NB4 (cell line): ENCODE measurements at regions not wholly inside any gene's neighbourhood (a gene's known extent, or its start where the extent isn't known, plus 50 kb on each side); places are given as distances from the start of the nearest gene placed in this dataset.

ENCODE experiments used
- DNase-seq: peaks from one replicate; pipeline ENCODE4 v3.0.0; 2010; ENCODE audit warnings: low read depth
- H3K4me3 ChIP-seq: one replicate; pipeline ENCODE4 v1.5.1; 2011; ENCODE audit warnings: mild to moderate bottlenecking, low read depth, low read length, moderate library complexity
- MYC ChIP-seq: IDR thresholded peaks from 2 replicates; pipeline ENCODE4 v1.6.1; 2011; ENCODE audit warnings: low read depth, low read length
- POLR2A ChIP-seq: IDR thresholded peaks from 2 replicates; pipeline ENCODE4 v1.6.1; 2011; ENCODE audit warnings: mild to moderate bottlenecking; ENCODE audit not compliant: insufficient read length; ENCODE audit errors: extremely low read depth
- TF ChIP-seq, protein P1 (sequence below): IDR thresholded peaks from 2 replicates; pipeline ENCODE4 v1.6.1; 2011; ENCODE audit warnings: low read depth, low read length
- TF ChIP-seq, protein P2 (sequence below): IDR thresholded peaks from one replicate; pipeline ENCODE4 v1.5.1; 2012; ENCODE audit warnings: low read depth, low read length

DNA sequence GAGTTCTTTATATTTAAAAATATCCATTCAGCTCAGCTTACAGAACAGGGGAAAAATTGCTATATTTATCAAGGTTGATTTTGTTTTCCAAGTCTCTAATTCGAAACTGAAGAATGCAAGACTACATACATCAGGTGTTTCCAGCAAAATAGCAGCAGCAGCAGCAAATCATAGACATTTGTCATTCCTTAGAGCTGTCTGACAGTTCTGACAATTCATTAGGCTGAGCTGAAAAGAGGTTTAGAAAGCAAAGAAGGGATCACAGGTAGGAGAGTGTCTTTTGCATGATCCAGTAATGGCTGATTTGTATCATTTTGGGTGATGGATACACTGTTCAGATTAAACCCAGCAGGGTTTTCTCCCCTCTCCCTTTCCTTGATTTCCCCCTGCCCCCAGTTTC lies 545.7 kb downstream of the MCTP2 start:
- no peak for TF ChIP-seq POLR2A
- TF ChIP-seq, protein P1, sequence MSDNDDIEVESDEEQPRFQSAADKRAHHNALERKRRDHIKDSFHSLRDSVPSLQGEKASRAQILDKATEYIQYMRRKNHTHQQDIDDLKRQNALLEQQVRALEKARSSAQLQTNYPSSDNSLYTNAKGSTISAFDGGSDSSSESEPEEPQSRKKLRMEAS, result no peak
- no peak for TF ChIP-seq MYC
- TF ChIP-seq, protein P2, sequence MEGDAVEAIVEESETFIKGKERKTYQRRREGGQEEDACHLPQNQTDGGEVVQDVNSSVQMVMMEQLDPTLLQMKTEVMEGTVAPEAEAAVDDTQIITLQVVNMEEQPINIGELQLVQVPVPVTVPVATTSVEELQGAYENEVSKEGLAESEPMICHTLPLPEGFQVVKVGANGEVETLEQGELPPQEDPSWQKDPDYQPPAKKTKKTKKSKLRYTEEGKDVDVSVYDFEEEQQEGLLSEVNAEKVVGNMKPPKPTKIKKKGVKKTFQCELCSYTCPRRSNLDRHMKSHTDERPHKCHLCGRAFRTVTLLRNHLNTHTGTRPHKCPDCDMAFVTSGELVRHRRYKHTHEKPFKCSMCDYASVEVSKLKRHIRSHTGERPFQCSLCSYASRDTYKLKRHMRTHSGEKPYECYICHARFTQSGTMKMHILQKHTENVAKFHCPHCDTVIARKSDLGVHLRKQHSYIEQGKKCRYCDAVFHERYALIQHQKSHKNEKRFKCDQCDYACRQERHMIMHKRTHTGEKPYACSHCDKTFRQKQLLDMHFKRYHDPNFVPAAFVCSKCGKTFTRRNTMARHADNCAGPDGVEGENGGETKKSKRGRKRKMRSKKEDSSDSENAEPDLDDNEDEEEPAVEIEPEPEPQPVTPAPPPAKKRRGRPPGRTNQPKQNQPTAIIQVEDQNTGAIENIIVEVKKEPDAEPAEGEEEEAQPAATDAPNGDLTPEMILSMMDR, result no peak
- no peak for DNase-seq
- no peak overlapping the region for H3K4me3 ChIP-seq

DNA sequence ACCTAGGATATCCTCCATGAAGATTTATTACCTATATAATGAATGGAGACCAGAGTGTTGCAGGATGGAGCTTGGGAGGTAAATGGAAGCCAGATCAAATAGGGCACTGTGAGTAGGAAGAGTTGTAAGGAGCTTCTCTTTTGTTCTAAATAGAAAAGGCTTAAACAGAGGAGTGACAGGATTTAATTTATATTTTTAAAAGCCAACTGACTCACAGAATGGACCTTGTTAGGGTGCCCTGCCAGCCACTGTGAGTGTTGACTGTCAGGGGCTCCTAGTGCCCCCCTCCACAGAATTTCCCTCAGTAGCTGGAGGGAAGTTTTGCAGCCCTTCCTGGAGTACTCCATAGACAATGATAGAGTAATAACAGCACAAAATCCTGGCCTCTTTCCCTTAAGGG lies 547.5 kb downstream of the MCTP2 start:
- H3K4me3 ChIP-seq, result no peak overlapping the region
- no peak for DNase-seq
- TF ChIP-seq, protein P2, result no peak
- TF ChIP-seq MYC (no peak), POLR2A (no peak)
- TF ChIP-seq, protein P1, result no peak

DNA sequence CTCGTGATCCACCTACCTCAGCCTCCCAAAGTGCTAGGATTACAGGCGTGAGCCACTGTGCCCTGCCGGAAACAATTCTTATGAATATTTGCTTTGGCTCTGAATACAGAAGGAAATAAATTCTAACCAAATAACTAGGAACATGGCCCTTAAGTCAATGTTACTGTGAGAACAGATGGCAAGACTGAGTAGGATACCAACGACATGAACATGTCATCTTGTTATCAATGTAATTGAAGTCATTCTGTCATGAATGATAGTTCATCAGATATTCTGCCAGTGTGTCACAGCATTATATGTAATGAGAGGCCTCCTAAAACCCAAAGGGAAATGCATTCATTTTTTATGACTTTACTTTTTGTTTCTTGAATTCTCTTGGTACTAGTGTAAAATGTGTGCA lies 548.8 kb downstream of the MCTP2 start:
- no peak overlapping the region for H3K4me3 ChIP-seq
- TF ChIP-seq, protein P2, result no peak
- TF ChIP-seq MYC (no peak), POLR2A (no peak)
- TF ChIP-seq, protein P1, result no peak
- DNase-seq, result no peak

DNA sequence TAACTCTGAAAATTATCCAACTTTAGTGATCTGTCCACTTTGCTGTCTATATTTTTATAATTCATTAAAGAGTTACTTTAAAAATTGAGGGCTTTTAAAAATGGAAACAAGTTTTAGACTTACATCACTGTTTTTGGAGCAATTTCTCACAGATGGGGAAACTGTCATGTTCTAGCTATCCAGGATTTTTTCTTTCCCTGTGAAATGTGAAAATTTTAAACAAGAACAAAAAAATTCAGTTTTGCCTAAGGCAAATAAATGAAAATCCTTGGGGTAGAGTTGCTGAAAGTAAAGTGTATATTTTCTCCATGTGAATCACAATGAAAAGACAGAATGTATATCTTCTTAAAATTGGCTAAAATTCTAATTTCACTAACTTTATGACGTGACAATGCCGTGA lies 553.7 kb downstream of the MCTP2 start:
- TF ChIP-seq, protein P1, result no peak
- TF ChIP-seq, protein P2, result no peak
- TF ChIP-seq POLR2A (no peak), MYC (no peak)
- DNase-seq, result no peak
- H3K4me3 ChIP-seq, result no peak overlapping the region

DNA sequence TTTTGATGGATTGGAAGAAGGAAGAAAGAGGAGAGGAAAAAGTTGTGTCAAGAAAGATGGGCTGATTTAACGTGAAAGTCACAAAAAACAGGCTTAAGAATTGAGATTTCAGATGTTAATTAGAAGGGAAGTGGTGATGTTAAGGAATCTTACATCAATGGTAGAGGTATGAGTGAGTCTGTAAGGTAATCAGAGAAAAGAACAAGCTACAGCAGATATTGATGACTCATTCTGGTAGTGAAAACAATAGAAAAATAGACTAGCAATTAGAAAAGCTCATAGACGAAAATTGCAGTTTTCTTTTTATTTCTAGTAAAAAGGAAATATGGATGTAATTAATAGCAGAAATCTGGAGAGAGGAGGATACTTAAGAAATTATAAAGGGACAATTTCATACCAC lies 559.6 kb downstream of the MCTP2 start:
- TF ChIP-seq MYC (no peak), POLR2A (no peak)
- TF ChIP-seq, protein P1, result no peak
- TF ChIP-seq, protein P2, result no peak
- H3K4me3 ChIP-seq, result no peak overlapping the region
- DNase-seq, result no peak

DNA sequence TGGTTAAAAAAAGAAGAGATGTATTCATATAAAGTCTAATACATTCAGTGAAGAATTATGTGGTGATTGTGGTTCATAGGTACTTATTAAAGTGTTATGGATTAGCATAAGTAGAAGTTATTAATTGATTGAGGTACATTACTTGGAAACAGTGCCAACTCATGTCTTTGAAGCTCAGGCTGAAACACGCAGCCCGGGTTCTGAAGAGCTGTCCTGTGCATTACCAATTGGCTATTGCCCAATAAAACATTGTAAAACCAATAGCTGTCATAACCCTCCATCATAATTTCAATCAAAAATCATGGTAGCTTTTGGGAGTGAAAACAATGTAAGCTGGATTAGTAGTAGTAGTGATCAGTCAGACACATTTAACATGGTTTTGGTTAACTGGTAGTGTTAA lies 560.1 kb downstream of the MCTP2 start:
- DNase-seq, result no peak
- TF ChIP-seq, protein P1, result no peak
- TF ChIP-seq MYC (no peak), POLR2A (no peak)
- TF ChIP-seq, protein P2, result no peak

More for the DNA sequence above, 560.1 kb downstream of the MCTP2 start:
- H3K4me3 ChIP-seq, result no peak overlapping the region
